Right atrium auricular region (tissue), 2 donors: ENCODE measurements at regions not wholly inside any gene's neighbourhood (a gene's known extent, or its start where the extent isn't known, plus 50 kb on each side); places are given as distances from the start of the nearest gene placed in this dataset.
"Not testable (repeated sequence)": the region's sequence is repeated elsewhere in the genome, so short reads cannot be mapped to it uniquely, and the experiment has no call there.

ENCODE experiments used
- DNase-seq: peaks from one replicate; pipeline ENCODE4 v3.0.0-alpha.2; 2019; ENCODE audit warnings: low spot score
- H3K27ac ChIP-seq, 2 donors: fragments of 200-600 bp; sonication (generic); 1 replicate in 1 of 2; 2 replicates in 1 of 2; pipeline ENCODE4 v1.5.1; 2016 to 2019
- H3K27me3 ChIP-seq, 2 donors: fragments of 200-600 bp; sonication (generic); one replicate each; pipeline versions ENCODE4 v1.5.1 to v1.6.0; 2017 to 2019
- H3K36me3 ChIP-seq: fragments of 200-600 bp; sonication (generic); one replicate; pipeline ENCODE4 v1.5.1; 2016
- H3K4me1 ChIP-seq, 2 donors: fragments of 200-600 bp; sonication (generic); one replicate each; pipeline versions ENCODE4 v1.5.1 to v1.6.0; 2017 to 2019
- H3K4me3 ChIP-seq, 2 donors: fragments of 200-600 bp; sonication (generic); 1 replicate in 1 of 2; 2 replicates in 1 of 2; pipeline ENCODE4 v1.5.1; 2017 to 2019; ENCODE audit warnings: mild to moderate bottlenecking in 1 of 2, moderate library complexity in 1 of 2
- H3K9me3 ChIP-seq, 2 donors: fragments of 200-600 bp; sonication (generic); one replicate each; pipeline ENCODE4 v1.5.1; 2019
- CTCF ChIP-seq, 2 donors: fragments of 200-600 bp; sonication (generic); IDR thresholded peaks; one replicate each; pipeline ENCODE4 v1.5.1; 2019; ENCODE audit warnings: antibody characterized with exemption in 2 of 2

GRCh38 chr9:73441890-73442818 is 290.5 kb downstream of the ANXA1 start:
- no peak overlapping the region for H3K4me3 ChIP-seq
- no peaks in the 10 kb centered on the region for H3K4me1 ChIP-seq
- no peak for TF ChIP-seq CTCF (IDR thresholded peaks at IDR 0.05)

GRCh38 chr9:73444821-73445220 is 293.2 kb downstream of the ANXA1 start:
- Histone ChIP-seq H3K4me1 (no peaks in the 10 kb centered on the region), H3K9me3 (no peaks in the 10 kb centered on the region), H3K27me3 (no peaks in the 10 kb centered on the region), H3K4me3 (no peak overlapping the region), H3K27ac (peak overlapping the region in 1 of 2 donors; percentile 60), H3K36me3 (no peaks in the 10 kb centered on the region)
- DNase-seq = no peak
- TF ChIP-seq CTCF (IDR thresholded peaks at IDR 0.05) = no peak

More at GRCh38 chr9:73441890-73442818, 290.5 kb downstream of the ANXA1 start:
- Histone ChIP-seq H3K27me3 (no peaks in the 10 kb centered on the region), H3K27ac (no peak overlapping the region), H3K9me3 (no peaks in the 10 kb centered on the region), H3K36me3 (no peaks in the 10 kb centered on the region)
- no peak for DNase-seq

GRCh38 chr9:73445384-73445783 is 293.7 kb downstream of the ANXA1 start:
- Histone ChIP-seq H3K4me3 (peak overlapping the region in 1 of 2 donors; percentile 27), H3K27ac (peak overlapping the region in 1 of 2 donors; percentile 60)
- DNase-seq, H3K9me3 ChIP-seq, H3K27me3 ChIP-seq, H3K4me1 ChIP-seq, H3K36me3 ChIP-seq: not testable (repeated sequence)

- Histone ChIP-seq H3K36me3 (no peaks in the 10 kb centered on the region), H3K27me3 (no peaks in the 10 kb centered on the region), H3K9me3 (no peaks in the 10 kb centered on the region), H3K4me1 (no peaks in the 10 kb centered on the region), H3K27ac (peak overlapping the region in 1 of 2 donors; percentile 60), H3K4me3 (peak overlapping the region in 1 of 2 donors; percentile 27)
- TF ChIP-seq CTCF (IDR thresholded peaks at IDR 0.05) = no peak
- no peak for DNase-seq
Observed at GRCh38 chr9:73446306-73446705, 294.6 kb downstream of the ANXA1 start.

GRCh38 chr9:73451003-73451402 is 299.3 kb downstream of the ANXA1 start:
- no peaks in the 10 kb centered on the region for H3K4me1 ChIP-seq
- H3K36me3 ChIP-seq = no peaks in the 10 kb centered on the region
- H3K9me3 ChIP-seq = no peaks in the 10 kb centered on the region
- H3K27ac ChIP-seq = peak overlapping the region in 1 of 2 donors; percentile 70
- no peak for TF ChIP-seq CTCF (IDR thresholded peaks at IDR 0.05)
- no peak for DNase-seq
- H3K4me3 ChIP-seq = no peak overlapping the region
- H3K27me3 ChIP-seq = no peaks in the 10 kb centered on the region

- Histone ChIP-seq H3K36me3 (no peaks in the 10 kb centered on the region), H3K4me3 (no peak overlapping the region)
Observed at GRCh38 chr9:73459817-73460216, 308.2 kb downstream of the ANXA1 start.

More at GRCh38 chr9:73459817-73460216, 308.2 kb downstream of the ANXA1 start:
- no peak for DNase-seq
- TF ChIP-seq CTCF (IDR thresholded peaks at IDR 0.05) = no peak
- H3K4me1 ChIP-seq = no peaks in the 10 kb centered on the region
- H3K27ac ChIP-seq = no peak overlapping the region
- no peaks in the 10 kb centered on the region for H3K9me3 ChIP-seq
- H3K27me3 ChIP-seq = no peaks in the 10 kb centered on the region
